ENCODE measurements at regions not wholly inside any gene's neighbourhood (a gene's known extent, or its start where the extent isn't known, plus 50 kb on each side); places are given as distances from the start of the nearest gene placed in this dataset.

DNA sequence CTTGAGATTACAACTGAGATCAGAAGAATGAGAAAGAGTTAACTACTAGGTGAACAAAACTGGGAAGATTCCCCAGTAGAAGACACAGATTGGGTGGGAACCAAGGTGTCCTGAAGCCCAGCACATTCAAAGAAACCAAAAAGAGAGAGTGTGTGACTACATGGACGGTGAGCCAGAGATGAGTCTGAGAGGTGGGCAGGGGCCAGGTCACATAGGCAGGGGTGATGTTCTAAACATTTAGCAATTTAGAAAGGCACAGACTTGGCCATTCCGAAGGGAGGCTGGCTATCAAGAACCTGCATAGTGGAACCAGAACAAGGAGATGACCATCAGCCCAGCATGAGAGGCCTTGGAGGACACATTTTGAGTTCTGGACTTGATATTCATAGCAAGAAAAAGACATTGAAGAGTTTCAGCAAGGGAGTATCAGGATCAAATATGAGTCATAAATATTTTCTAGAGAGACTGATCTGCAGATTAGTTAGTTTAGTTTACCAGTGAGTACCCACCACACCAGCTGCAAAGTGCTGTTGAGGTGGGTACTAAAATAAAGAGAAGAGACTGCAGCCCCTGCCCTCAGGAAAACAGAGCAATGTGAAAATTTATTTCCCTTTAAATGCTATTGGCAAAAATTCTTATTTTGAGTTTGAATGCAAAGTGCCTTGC is 340.5 kb upstream of the PRDM1 start:
- TF ChIP-seq, protein P1, sequence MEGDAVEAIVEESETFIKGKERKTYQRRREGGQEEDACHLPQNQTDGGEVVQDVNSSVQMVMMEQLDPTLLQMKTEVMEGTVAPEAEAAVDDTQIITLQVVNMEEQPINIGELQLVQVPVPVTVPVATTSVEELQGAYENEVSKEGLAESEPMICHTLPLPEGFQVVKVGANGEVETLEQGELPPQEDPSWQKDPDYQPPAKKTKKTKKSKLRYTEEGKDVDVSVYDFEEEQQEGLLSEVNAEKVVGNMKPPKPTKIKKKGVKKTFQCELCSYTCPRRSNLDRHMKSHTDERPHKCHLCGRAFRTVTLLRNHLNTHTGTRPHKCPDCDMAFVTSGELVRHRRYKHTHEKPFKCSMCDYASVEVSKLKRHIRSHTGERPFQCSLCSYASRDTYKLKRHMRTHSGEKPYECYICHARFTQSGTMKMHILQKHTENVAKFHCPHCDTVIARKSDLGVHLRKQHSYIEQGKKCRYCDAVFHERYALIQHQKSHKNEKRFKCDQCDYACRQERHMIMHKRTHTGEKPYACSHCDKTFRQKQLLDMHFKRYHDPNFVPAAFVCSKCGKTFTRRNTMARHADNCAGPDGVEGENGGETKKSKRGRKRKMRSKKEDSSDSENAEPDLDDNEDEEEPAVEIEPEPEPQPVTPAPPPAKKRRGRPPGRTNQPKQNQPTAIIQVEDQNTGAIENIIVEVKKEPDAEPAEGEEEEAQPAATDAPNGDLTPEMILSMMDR (IDR thresholded peaks at IDR 0.05) = no peak
- TF ChIP-seq POLR2AphosphoS5 (IDR thresholded peaks at IDR 0.05) (no peak), POLR2A (IDR thresholded peaks at IDR 0.05) (no peak)

All from transverse colon (tissue), 4 donors.